VCaP (cell line): ENCODE measurements at regions not wholly inside any gene's neighbourhood (a gene's known extent, or its start where the extent isn't known, plus 50 kb on each side); places are given as distances from the start of the nearest gene placed in this dataset.

Experiments
- H3K27ac ChIP-seq: fragments of 450-650 bp; 2 replicates; pipeline ENCODE4 v1.5.1; 2017
- CTCF ChIP-seq: fragments of 450-650 bp; conservative IDR thresholded peaks from 2 replicates; pipeline ENCODE4 v1.5.1; 2017; ENCODE audit warnings: mild to moderate bottlenecking, moderate library complexity

- H3K27ac ChIP-seq, result no peak overlapping the region
- no peak for TF ChIP-seq CTCF
Measured at GRCh38 chr1:70536708-70537366, 125.8 kb downstream of the CTH start.

GRCh38 chr1:70537788-70538187 lies 126.7 kb downstream of the CTH start:
- H3K27ac ChIP-seq, result no peak overlapping the region
- no peak for TF ChIP-seq CTCF

- no peak overlapping the region for H3K27ac ChIP-seq
- no peak for TF ChIP-seq CTCF
Measured at GRCh38 chr1:70542030-70542429, 131.0 kb downstream of the CTH start.

DNA sequence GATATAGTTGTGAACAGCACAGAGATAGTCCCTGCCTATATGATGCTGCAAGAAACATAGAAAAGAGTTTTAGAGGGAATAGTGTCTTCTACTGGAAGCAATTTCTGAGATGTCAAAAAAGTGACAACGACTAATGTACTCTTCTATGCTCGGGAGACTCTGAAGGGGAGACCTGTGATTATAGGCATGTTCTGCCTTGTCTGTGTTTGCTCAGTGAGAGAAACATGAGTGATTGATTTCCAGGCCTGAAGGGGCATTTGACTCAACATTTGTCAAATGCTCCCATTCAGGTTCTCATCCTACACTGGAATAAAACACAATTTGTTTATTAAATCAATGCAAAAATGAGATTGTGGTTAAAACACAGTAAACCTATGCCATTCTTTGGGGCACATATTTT lies 131.8 kb downstream of the CTH start:
- TF ChIP-seq CTCF, result no peak
- H3K27ac ChIP-seq, result no peak overlapping the region

- TF ChIP-seq CTCF, result no peak
- no peak overlapping the region for H3K27ac ChIP-seq
Measured at GRCh38 chr1:70546726-70547125, 135.7 kb downstream of the CTH start.

- no peak for TF ChIP-seq CTCF
- no peak overlapping the region for H3K27ac ChIP-seq
Measured at GRCh38 chr1:70552662-70553566, 141.8 kb downstream of the CTH start.

- no peak overlapping the region for H3K27ac ChIP-seq
- no peak for TF ChIP-seq CTCF
Measured at GRCh38 chr1:70553567-70553956, 142.5 kb downstream of the CTH start.
